Adipocyte (in vitro differentiated cells): ENCODE measurements at regions not wholly inside any gene's neighbourhood (a gene's known extent, or its start where the extent isn't known, plus 50 kb on each side); places are given as distances from the start of the nearest gene placed in this dataset.

Source experiments
- DNase-seq: peaks from one replicate; pipeline ENCODE4 v3.0.0-alpha.2; 2015; ENCODE audit warnings: low read depth
- H3K27me3 ChIP-seq: replicated peaks from 2 replicates; pipeline ENCODE4 v1.7.0; 2013; ENCODE audit warnings: mild to moderate bottlenecking, low read length, moderate library complexity; ENCODE audit not compliant: control insufficient read depth, insufficient read depth
- H3K36me3 ChIP-seq: 2 replicates; pipeline ENCODE4 v1.7.0; 2013; ENCODE audit warnings: low read length, mild to moderate bottlenecking, moderate library complexity; ENCODE audit not compliant: control insufficient read depth, insufficient read depth, severe bottlenecking
- H3K4me1 ChIP-seq: 2 replicates; pipeline ENCODE4 v1.7.0; 2013; ENCODE audit warnings: mild to moderate bottlenecking, low read length, moderate library complexity; ENCODE audit not compliant: control insufficient read depth, insufficient read depth
- H3K4me3 ChIP-seq: 2 replicates; pipeline ENCODE4 v1.7.0; 2013; ENCODE audit warnings: mild to moderate bottlenecking, low read length, moderate library complexity
- H3K9ac ChIP-seq: 2 replicates; pipeline ENCODE4 v1.7.0; 2013; ENCODE audit warnings: mild to moderate bottlenecking, low read length, moderate library complexity
- H3K9me3 ChIP-seq: 2 replicates; pipeline ENCODE4 v1.7.0; 2013; ENCODE audit warnings: mild to moderate bottlenecking, low read length, moderate library complexity; ENCODE audit not compliant: control insufficient read depth

GRCh38 chr17:63132459-63132911, 166.4 kb downstream of the TANC2 start:
- H3K4me3 ChIP-seq, result no peak overlapping the region
- no peaks in the 10 kb centered on the region for H3K27me3 ChIP-seq
- no peak overlapping the region for H3K9ac ChIP-seq
- H3K4me1 ChIP-seq, result no peaks in the 10 kb centered on the region
- no peak for DNase-seq
- H3K36me3 ChIP-seq, result no peaks in the 10 kb centered on the region
- no peaks in the 10 kb centered on the region for H3K9me3 ChIP-seq

- no peaks in the 10 kb centered on the region for H3K27me3 ChIP-seq
- H3K4me1 ChIP-seq, result peaks cover 4% of the 10 kb centered on the region
- H3K4me3 ChIP-seq, result no peak overlapping the region
- no peaks in the 10 kb centered on the region for H3K36me3 ChIP-seq
- no peaks in the 10 kb centered on the region for H3K9me3 ChIP-seq
- H3K9ac ChIP-seq, result no peak overlapping the region
- no peak for DNase-seq
Measured at GRCh38 chr17:63133491-63133890, 167.5 kb downstream of the TANC2 start.

DNA sequence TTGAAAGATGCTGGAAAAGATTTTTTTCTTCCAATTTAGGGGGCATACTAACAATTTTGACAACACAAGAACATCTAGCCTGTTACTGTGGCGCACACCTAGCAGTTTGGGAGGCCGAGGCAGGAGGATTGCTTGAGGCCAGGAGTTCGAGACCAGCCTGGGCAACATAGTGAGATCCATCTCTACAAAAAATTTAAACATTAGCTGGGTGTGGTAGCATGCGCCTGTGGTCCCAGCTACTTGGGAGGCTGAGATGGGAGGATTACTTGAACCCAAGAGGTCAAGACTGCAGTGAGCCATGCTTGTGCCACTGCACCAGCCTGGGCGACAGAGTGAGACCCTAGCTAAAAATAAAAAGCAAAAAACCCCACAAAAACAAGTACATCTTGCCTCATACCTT, 168.8 kb downstream of the TANC2 start:
- Histone ChIP-seq H3K4me1 (peaks cover 4% of the 10 kb centered on the region), H3K27me3 (no peaks in the 10 kb centered on the region), H3K9me3 (no peaks in the 10 kb centered on the region), H3K36me3 (no peaks in the 10 kb centered on the region), H3K4me3 (no peak overlapping the region), H3K9ac (no peak overlapping the region)
- no peak for DNase-seq

- Histone ChIP-seq H3K9ac (no peak overlapping the region), H3K4me1 (peaks cover 7% of the 10 kb centered on the region), H3K36me3 (no peaks in the 10 kb centered on the region), H3K27me3 (no peaks in the 10 kb centered on the region), H3K9me3 (no peaks in the 10 kb centered on the region), H3K4me3 (no peak overlapping the region)
- DNase-seq, result no peak
Measured at GRCh38 chr17:63136369-63137012, 170.5 kb downstream of the TANC2 start.

GRCh38 chr17:63137163-63137562, 171.1 kb downstream of the TANC2 start:
- Histone ChIP-seq H3K9me3 (no peaks in the 10 kb centered on the region), H3K36me3 (no peaks in the 10 kb centered on the region), H3K4me3 (no peak overlapping the region), H3K9ac (no peak overlapping the region), H3K27me3 (no peaks in the 10 kb centered on the region), H3K4me1 (peaks cover 7% of the 10 kb centered on the region)
- DNase-seq, result no peak

DNA sequence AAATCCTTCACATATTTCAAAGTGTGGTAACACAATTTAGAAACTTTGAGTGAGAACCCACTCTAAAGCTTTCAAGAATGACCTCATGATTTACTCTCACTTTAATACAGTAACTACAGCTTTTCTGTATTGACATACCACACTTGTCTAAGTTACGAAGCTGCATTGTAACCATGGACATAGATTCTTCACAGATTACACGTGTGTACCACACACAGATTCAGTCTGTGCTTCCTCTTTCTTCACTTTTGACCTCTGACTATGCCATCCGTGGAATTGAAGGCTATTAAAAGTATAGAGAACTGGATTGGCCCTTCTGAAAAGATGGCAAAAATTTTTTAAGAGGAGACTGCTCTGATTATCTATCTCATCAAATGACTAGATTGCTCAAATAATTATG, 172.7 kb downstream of the TANC2 start:
- Histone ChIP-seq H3K27me3 (no peaks in the 10 kb centered on the region), H3K4me3 (no peak overlapping the region), H3K36me3 (no peaks in the 10 kb centered on the region), H3K9ac (no peak overlapping the region), H3K4me1 (peaks cover 7% of the 10 kb centered on the region), H3K9me3 (no peaks in the 10 kb centered on the region)
- no peak for DNase-seq

GRCh38 chr17:63139356-63139755, 173.3 kb downstream of the TANC2 start:
- H3K9ac ChIP-seq, result no peak overlapping the region
- no peak overlapping the region for H3K4me3 ChIP-seq
- H3K27me3 ChIP-seq, result no peaks in the 10 kb centered on the region
- H3K4me1 ChIP-seq, result peaks cover 7% of the 10 kb centered on the region
- DNase-seq, result no peak
- H3K36me3 ChIP-seq, result no peaks in the 10 kb centered on the region
- no peaks in the 10 kb centered on the region for H3K9me3 ChIP-seq

- Histone ChIP-seq H3K36me3 (no peaks in the 10 kb centered on the region), H3K4me1 (peaks cover 7% of the 10 kb centered on the region), H3K27me3 (no peaks in the 10 kb centered on the region), H3K9ac (no peak overlapping the region), H3K9me3 (no peaks in the 10 kb centered on the region), H3K4me3 (peak overlapping the region; percentile 39)
- DNase-seq, result peak; percentile 29
Measured at GRCh38 chr17:63140255-63140654, 174.2 kb downstream of the TANC2 start.

GRCh38 chr17:63142836-63143235, 176.8 kb downstream of the TANC2 start:
- Histone ChIP-seq H3K4me3 (no peak overlapping the region), H3K9me3 (peaks cover 8% of the 10 kb centered on the region), H3K9ac (no peak overlapping the region), H3K36me3 (no peaks in the 10 kb centered on the region), H3K4me1 (peaks cover 4% of the 10 kb centered on the region), H3K27me3 (no peaks in the 10 kb centered on the region)
- no peak for DNase-seq

- peaks cover 6% of the 10 kb centered on the region for H3K9me3 ChIP-seq
- H3K9ac ChIP-seq, result no peak overlapping the region
- H3K36me3 ChIP-seq, result no peaks in the 10 kb centered on the region
- peak; percentile 21 for DNase-seq
- no peaks in the 10 kb centered on the region for H3K27me3 ChIP-seq
- peaks cover 25% of the 10 kb centered on the region for H3K4me1 ChIP-seq
- no peak overlapping the region for H3K4me3 ChIP-seq
Measured at GRCh38 chr17:63150490-63150889, 184.5 kb downstream of the TANC2 start.

DNA sequence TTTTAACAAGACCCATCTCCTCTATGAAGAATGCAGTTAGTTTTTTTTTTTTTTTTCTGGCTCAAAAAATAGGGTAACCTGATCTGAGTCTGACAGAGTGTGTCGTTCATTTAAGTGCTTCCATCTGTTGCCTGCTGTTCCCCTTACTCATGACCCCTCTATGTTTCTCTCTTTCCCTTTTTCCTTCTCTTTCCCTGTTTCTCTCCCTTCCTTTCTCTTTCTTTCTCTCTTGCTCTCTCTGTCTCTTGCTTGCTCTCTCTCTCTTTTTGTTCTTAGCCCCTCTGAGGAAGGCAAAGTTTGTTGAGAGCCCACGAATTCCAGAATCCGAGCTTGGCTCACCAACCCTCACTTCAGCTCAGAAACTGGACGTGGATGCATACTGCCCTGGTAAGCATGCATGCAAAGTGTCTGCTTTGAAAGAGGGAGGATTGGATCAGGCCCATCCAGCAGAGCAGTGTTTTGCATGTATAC, 185.0 kb downstream of the TANC2 start:
- H3K9ac ChIP-seq, result peak overlapping the region; percentile 24
- H3K36me3 ChIP-seq, result no peaks in the 10 kb centered on the region
- peak overlapping the region; percentile 44 for H3K4me3 ChIP-seq
- H3K27me3 ChIP-seq, result no peaks in the 10 kb centered on the region
- peaks cover 25% of the 10 kb centered on the region for H3K4me1 ChIP-seq
- DNase-seq, result peak; percentile 88
- peaks cover under 1% of the 10 kb centered on the region for H3K9me3 ChIP-seq
